ENCODE measurements at regions not wholly inside any gene's neighbourhood (a gene's known extent, or its start where the extent isn't known, plus 50 kb on each side); places are given as distances from the start of the nearest gene placed in this dataset.

DNA sequence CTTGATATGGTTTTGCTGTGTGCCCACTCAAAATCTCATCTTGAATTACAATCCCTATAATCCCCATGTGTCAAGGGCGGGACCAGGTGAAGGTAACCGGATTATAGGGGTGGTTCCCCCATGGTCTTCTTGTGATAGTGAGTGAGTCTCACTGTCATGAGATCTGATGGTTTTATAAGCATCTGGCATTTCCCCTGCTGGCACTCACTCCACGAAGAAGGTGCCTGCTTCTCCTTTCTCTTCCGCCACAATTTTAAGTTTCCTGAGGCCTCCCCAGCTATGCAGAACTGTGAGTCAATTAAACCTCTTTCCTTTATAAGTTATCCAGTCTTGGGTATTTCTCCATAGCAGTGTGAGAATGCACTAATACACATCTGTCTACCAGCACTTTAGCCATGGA is 109.5 kb upstream of the SDK1 start:
- no peak for TF ChIP-seq MAZ (IDR thresholded peaks at IDR 0.05; ENCODE audit: borderline replicate concordance, low read depth, low read length)
- TF ChIP-seq RCOR1 (IDR thresholded peaks at IDR 0.05; ENCODE audit: insufficient replicate concordance, low read length) = no peak
- TF ChIP-seq RFX5 (IDR thresholded peaks at IDR 0.05; ENCODE audit: low read depth, low read length) = no peak
- no peak for TF ChIP-seq CTCF (conservative IDR thresholded peaks at IDR 0.05; ENCODE audit: low read depth, low read length)
- TF ChIP-seq POLR2A (IDR thresholded peaks at IDR 0.05; ENCODE audit: low read depth, low read length) = no peak
- TF ChIP-seq USF2 (IDR thresholded peaks at IDR 0.05; ENCODE audit: low read depth, low read length) = no peak
- no peak for TF ChIP-seq RAD21 (IDR thresholded peaks at IDR 0.05; ENCODE audit: low read length)
- no peak for TF ChIP-seq CHD1 (IDR thresholded peaks at IDR 0.05; ENCODE audit: low read depth, low read length)
- no peak for TF ChIP-seq MXI1 (IDR thresholded peaks at IDR 0.05; ENCODE audit: borderline replicate concordance, low read depth, low read length)
- TF ChIP-seq NFE2L2 (IDR thresholded peaks at IDR 0.05; ENCODE audit: low read depth, low read length) = no peak
- TF ChIP-seq MAFK (IDR thresholded peaks at IDR 0.05; ENCODE audit: low read depth, low read length) = no peak
- TF ChIP-seq BHLHE40 (IDR thresholded peaks at IDR 0.05; ENCODE audit: low read depth, low read length) = no peak
- TF ChIP-seq ELK1 (IDR thresholded peaks at IDR 0.05; ENCODE audit: borderline replicate concordance, low read depth, low read length) = no peak
